HEK293 (cell line): ENCODE measurements at regions not wholly inside any gene's neighbourhood (a gene's known extent, or its start where the extent isn't known, plus 50 kb on each side); places are given as distances from the start of the nearest gene placed in this dataset.
"Not testable (repeated sequence)": the region's sequence is repeated elsewhere in the genome, so short reads cannot be mapped to it uniquely, and the experiment has no call there.

ENCODE experiments used
- MZF1 ChIP-seq: fragments of 450-650 bp; formaldehyde crosslinking; IDR thresholded peaks from 2 replicates; pipeline ENCODE4 v1.5.1; 2017; ENCODE audit warnings: missing biosample characterization, missing genetic modification characterization, borderline replicate concordance
- ZNF280D ChIP-seq: fragments of 450-650 bp; formaldehyde crosslinking; IDR thresholded peaks from 2 replicates; pipeline ENCODE4 v1.5.1; 2016; ENCODE audit warnings: missing biosample characterization, missing genetic modification characterization
- ZNF521 ChIP-seq: fragments of 450-650 bp; formaldehyde crosslinking; IDR thresholded peaks from 2 replicates; pipeline ENCODE4 v1.5.1; 2017; ENCODE audit warnings: missing biosample characterization, mild to moderate bottlenecking, missing genetic modification characterization
- ZNF660 ChIP-seq: fragments of 450-650 bp; IDR thresholded peaks from 2 replicates; pipeline ENCODE4 v1.5.1; 2018; ENCODE audit warnings: missing biosample characterization, mild to moderate bottlenecking, missing genetic modification characterization
- TF ChIP-seq, protein P1 (sequence below): fragments of 450-650 bp; formaldehyde crosslinking; IDR thresholded peaks from 2 replicates; pipeline ENCODE4 v1.5.1; 2016; ENCODE audit warnings: missing biosample characterization, missing genetic modification characterization
- TF ChIP-seq, protein P2 (sequence below): fragments of 450-650 bp; formaldehyde crosslinking; IDR thresholded peaks from 2 replicates; pipeline ENCODE4 v1.5.1; 2016; ENCODE audit warnings: missing biosample characterization, missing genetic modification characterization
- TF ChIP-seq, protein P3 (sequence below): fragments of 450-650 bp; formaldehyde crosslinking; IDR thresholded peaks from 2 replicates; pipeline ENCODE4 v1.5.1; 2016; ENCODE audit warnings: missing biosample characterization, missing genetic modification characterization, low read depth

DNA sequence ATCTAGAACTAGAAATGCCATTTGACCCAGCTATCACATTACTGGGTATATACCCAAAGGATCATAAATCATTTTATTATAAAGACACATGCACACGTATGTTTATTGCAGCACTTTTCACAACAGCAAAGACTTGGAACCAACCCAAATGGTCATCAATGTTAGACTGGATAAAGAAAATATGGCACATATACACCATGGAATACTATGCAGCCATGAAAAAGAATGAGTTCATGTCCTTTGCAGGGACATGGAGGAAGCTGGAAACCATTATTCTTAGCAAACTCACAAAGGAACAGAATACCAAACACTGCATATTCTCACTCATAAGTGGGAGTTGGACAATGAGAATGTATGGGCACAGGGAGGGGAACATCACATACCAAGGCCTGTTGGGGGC is 233.7 kb downstream of the RCHY1 start:
- TF ChIP-seq ZNF521 (tag by site-specific recombination); ZNF280D; MZF1 (tag by site-specific recombination); ZNF660: not testable (repeated sequence)
- TF ChIP-seq, protein P1, sequence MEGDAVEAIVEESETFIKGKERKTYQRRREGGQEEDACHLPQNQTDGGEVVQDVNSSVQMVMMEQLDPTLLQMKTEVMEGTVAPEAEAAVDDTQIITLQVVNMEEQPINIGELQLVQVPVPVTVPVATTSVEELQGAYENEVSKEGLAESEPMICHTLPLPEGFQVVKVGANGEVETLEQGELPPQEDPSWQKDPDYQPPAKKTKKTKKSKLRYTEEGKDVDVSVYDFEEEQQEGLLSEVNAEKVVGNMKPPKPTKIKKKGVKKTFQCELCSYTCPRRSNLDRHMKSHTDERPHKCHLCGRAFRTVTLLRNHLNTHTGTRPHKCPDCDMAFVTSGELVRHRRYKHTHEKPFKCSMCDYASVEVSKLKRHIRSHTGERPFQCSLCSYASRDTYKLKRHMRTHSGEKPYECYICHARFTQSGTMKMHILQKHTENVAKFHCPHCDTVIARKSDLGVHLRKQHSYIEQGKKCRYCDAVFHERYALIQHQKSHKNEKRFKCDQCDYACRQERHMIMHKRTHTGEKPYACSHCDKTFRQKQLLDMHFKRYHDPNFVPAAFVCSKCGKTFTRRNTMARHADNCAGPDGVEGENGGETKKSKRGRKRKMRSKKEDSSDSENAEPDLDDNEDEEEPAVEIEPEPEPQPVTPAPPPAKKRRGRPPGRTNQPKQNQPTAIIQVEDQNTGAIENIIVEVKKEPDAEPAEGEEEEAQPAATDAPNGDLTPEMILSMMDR: not testable (repeated sequence)
- TF ChIP-seq, protein P2, sequence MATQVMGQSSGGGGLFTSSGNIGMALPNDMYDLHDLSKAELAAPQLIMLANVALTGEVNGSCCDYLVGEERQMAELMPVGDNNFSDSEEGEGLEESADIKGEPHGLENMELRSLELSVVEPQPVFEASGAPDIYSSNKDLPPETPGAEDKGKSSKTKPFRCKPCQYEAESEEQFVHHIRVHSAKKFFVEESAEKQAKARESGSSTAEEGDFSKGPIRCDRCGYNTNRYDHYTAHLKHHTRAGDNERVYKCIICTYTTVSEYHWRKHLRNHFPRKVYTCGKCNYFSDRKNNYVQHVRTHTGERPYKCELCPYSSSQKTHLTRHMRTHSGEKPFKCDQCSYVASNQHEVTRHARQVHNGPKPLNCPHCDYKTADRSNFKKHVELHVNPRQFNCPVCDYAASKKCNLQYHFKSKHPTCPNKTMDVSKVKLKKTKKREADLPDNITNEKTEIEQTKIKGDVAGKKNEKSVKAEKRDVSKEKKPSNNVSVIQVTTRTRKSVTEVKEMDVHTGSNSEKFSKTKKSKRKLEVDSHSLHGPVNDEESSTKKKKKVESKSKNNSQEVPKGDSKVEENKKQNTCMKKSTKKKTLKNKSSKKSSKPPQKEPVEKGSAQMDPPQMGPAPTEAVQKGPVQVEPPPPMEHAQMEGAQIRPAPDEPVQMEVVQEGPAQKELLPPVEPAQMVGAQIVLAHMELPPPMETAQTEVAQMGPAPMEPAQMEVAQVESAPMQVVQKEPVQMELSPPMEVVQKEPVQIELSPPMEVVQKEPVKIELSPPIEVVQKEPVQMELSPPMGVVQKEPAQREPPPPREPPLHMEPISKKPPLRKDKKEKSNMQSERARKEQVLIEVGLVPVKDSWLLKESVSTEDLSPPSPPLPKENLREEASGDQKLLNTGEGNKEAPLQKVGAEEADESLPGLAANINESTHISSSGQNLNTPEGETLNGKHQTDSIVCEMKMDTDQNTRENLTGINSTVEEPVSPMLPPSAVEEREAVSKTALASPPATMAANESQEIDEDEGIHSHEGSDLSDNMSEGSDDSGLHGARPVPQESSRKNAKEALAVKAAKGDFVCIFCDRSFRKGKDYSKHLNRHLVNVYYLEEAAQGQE (tag by site-specific recombination): not testable (repeated sequence)
- TF ChIP-seq, protein P3, sequence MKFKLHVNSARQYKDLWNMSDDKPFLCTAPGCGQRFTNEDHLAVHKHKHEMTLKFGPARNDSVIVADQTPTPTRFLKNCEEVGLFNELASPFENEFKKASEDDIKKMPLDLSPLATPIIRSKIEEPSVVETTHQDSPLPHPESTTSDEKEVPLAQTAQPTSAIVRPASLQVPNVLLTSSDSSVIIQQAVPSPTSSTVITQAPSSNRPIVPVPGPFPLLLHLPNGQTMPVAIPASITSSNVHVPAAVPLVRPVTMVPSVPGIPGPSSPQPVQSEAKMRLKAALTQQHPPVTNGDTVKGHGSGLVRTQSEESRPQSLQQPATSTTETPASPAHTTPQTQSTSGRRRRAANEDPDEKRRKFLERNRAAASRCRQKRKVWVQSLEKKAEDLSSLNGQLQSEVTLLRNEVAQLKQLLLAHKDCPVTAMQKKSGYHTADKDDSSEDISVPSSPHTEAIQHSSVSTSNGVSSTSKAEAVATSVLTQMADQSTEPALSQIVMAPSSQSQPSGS: not testable (repeated sequence)
